ENCODE measurements at regions not wholly inside any gene's neighbourhood (a gene's known extent, or its start where the extent isn't known, plus 50 kb on each side); places are given as distances from the start of the nearest gene placed in this dataset.

DNA sequence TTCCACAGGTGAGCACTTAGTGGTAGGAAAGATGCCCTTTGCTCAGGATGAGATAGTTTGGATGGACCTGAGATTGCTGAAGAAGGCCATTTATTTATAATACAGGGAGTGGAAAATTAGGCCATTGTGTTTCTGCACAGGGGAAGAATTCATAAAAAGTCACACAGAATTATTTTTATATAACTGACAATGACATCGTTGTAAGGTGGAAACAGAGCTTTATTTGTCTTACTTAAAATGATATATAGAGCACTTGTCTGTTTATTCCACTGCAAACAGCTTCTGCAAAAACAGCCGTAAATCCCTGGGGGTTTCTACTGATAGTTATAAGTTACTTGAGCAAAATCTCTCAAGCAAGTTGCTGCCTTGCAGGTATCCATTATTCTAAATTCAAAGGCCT, 158.1 kb upstream of the ZNF521 start:
- TF ChIP-seq, protein P1, sequence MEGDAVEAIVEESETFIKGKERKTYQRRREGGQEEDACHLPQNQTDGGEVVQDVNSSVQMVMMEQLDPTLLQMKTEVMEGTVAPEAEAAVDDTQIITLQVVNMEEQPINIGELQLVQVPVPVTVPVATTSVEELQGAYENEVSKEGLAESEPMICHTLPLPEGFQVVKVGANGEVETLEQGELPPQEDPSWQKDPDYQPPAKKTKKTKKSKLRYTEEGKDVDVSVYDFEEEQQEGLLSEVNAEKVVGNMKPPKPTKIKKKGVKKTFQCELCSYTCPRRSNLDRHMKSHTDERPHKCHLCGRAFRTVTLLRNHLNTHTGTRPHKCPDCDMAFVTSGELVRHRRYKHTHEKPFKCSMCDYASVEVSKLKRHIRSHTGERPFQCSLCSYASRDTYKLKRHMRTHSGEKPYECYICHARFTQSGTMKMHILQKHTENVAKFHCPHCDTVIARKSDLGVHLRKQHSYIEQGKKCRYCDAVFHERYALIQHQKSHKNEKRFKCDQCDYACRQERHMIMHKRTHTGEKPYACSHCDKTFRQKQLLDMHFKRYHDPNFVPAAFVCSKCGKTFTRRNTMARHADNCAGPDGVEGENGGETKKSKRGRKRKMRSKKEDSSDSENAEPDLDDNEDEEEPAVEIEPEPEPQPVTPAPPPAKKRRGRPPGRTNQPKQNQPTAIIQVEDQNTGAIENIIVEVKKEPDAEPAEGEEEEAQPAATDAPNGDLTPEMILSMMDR (optimal IDR thresholded peaks at IDR 0.05 in 1 of 3, IDR thresholded peaks at IDR 0.05 in 1 of 3, conservative IDR thresholded peaks at IDR 0.05 in 1 of 3; ENCODE audit: extremely low read depth in 1 of 3, insufficient read depth in 2 of 3, low read length in 3 of 3), result no peak
- TF ChIP-seq EZH2 (IDR thresholded peaks at IDR 0.05; ENCODE audit: low read length), result no peak

Data from keratinocyte (primary cell).